IMR-90 (cell line): ENCODE measurements at regions not wholly inside any gene's neighbourhood (a gene's known extent, or its start where the extent isn't known, plus 50 kb on each side); places are given as distances from the start of the nearest gene placed in this dataset.

ENCODE experiments used
- ATAC-seq: fragments of 200-7000 bp; cut with Tn5 transposase; 2 replicates; pipeline ENCODE4 v1.9.1; 2020; ENCODE audit warnings: low read depth, mild to moderate bottlenecking, moderate library complexity
- BruUV-seq: library from RNA; stranded (reverse); fragments of 400-500 nt; replicated peaks from 2 replicates; lab custom pipeline; 2021; lab: Mats Ljungman, UMichigan
- CTCF ChIA-PET: fragments of 300-600 bp; formaldehyde crosslinking; extraction: SDS; loops from one replicate; lab custom pipeline; 2021; ENCODE audit warnings: antibody characterized with exemption; lab: Yijun Ruan, JAX
- POLR2A ChIA-PET: fragments of 300-600 bp; sonication (Branson Sonifier 250); formaldehyde crosslinking; loops from one replicate; lab custom pipeline; 2022; ENCODE audit warnings: antibody characterized with exemption; ENCODE audit not compliant: unreplicated experiment; lab: Charles Lee
- DNase-seq: peaks from one replicate; pipeline ENCODE4 v3.0.0; 2013
- H2AFZ ChIP-seq: replicated peaks from 2 replicates; pipeline ENCODE3; 2013; ENCODE audit warnings: low read length, mild to moderate bottlenecking; ENCODE audit not compliant: poor library complexity
- H2AK5ac ChIP-seq: 2 replicates; pipeline ENCODE4 v1.6.1; 2013; ENCODE audit warnings: low read depth, low read length, inconsistent platforms
- H2AK9ac ChIP-seq: replicated peaks from 2 replicates; pipeline ENCODE3; 2013; ENCODE audit warnings: mild to moderate bottlenecking, low read depth, low read length, moderate library complexity; ENCODE audit not compliant: poor library complexity
- H2BK120ac ChIP-seq: 2 replicates; pipeline ENCODE4 v1.6.1; 2013; ENCODE audit warnings: low read depth, low read length, inconsistent platforms
- H2BK15ac ChIP-seq: 3 replicates; pipeline ENCODE4 v1.6.1; 2013; ENCODE audit warnings: low read depth, low read length, inconsistent platforms
- H2BK20ac ChIP-seq: 2 replicates; pipeline ENCODE4 v1.6.1; 2013; ENCODE audit warnings: low read depth, mild to moderate bottlenecking, inconsistent platforms, low read length, moderate library complexity
- H2BK5ac ChIP-seq: 2 replicates; pipeline ENCODE4 v1.6.1; 2013; ENCODE audit warnings: mild to moderate bottlenecking, low read depth, low read length, inconsistent platforms; ENCODE audit not compliant: poor library complexity, severe bottlenecking
- H3K14ac ChIP-seq: replicated peaks from 2 replicates; pipeline ENCODE4 v1.6.1; 2013; ENCODE audit warnings: low read depth, low read length, inconsistent platforms
- H3K18ac ChIP-seq: 2 replicates; pipeline ENCODE4 v1.6.1; 2013; ENCODE audit warnings: low read depth, low read length, control low read depth
- H3K23ac ChIP-seq: 2 replicates; pipeline ENCODE4 v1.6.1; 2013; ENCODE audit warnings: low read depth, low read length, inconsistent platforms
- H3K27ac ChIP-seq: 2 replicates; pipeline ENCODE4 v1.5.1; 2013; ENCODE audit warnings: mild to moderate bottlenecking, control low read depth, low read length; ENCODE audit not compliant: insufficient read depth
- H3K27me3 ChIP-seq: 2 replicates; pipeline ENCODE4 v1.6.1; 2013; ENCODE audit warnings: low read length; ENCODE audit not compliant: control insufficient read depth, insufficient read depth
- H3K36me3 ChIP-seq: 2 replicates; pipeline ENCODE4 v1.6.1; 2013; ENCODE audit warnings: low read length, mixed read lengths; ENCODE audit not compliant: control insufficient read depth, insufficient read depth
- H3K4ac ChIP-seq: 2 replicates; pipeline ENCODE4 v1.6.1; 2013; ENCODE audit warnings: low read depth, low read length, inconsistent platforms
- H3K4me1 ChIP-seq: 2 replicates; pipeline ENCODE4 v1.6.1; 2013; ENCODE audit warnings: low read length, mixed read lengths; ENCODE audit not compliant: control insufficient read depth, insufficient read depth
- H3K4me2 ChIP-seq: 2 replicates; pipeline ENCODE4 v1.6.1; 2013; ENCODE audit warnings: low read depth, mild to moderate bottlenecking, control low read depth, low read length, moderate library complexity
- H3K4me3 ChIP-seq: 2 replicates; pipeline ENCODE4 v1.5.1; 2013; ENCODE audit warnings: low read depth, mild to moderate bottlenecking, control low read depth, low read length, moderate library complexity; ENCODE audit not compliant: insufficient read depth
- H3K56ac ChIP-seq: 2 replicates; pipeline ENCODE4 v1.6.1; 2013; ENCODE audit warnings: low read length, inconsistent platforms; ENCODE audit not compliant: insufficient read depth; ENCODE audit errors: extremely low read depth
- H3K79me1 ChIP-seq, 2 experiments: 2 replicates each; pipeline ENCODE4 v1.6.1; 2013; ENCODE audit warnings: low read length in 2 of 2, inconsistent platforms in 1 of 2, low read depth in 1 of 2
- H3K9ac ChIP-seq: 2 replicates; pipeline ENCODE4 v1.6.1; 2013; ENCODE audit warnings: low read depth, low read length, control low read depth
- H3K9me1 ChIP-seq: 2 replicates; pipeline ENCODE4 v1.6.1; 2013; ENCODE audit warnings: low read length, inconsistent platforms; ENCODE audit not compliant: insufficient read depth
- H3K9me3 ChIP-seq: 2 replicates; pipeline ENCODE4 v1.6.1; 2013; ENCODE audit warnings: low read length; ENCODE audit not compliant: control insufficient read depth, insufficient read depth
- H4K20me1 ChIP-seq: 2 replicates; pipeline ENCODE4 v1.6.1; 2013; ENCODE audit warnings: low read length, inconsistent platforms; ENCODE audit not compliant: insufficient read depth
- H4K5ac ChIP-seq: 2 replicates; pipeline ENCODE4 v1.6.1; 2013; ENCODE audit warnings: mild to moderate bottlenecking, low read depth, low read length, control low read depth
- H4K8ac ChIP-seq, 2 experiments: 2 replicates each; pipeline ENCODE4 v1.6.1; 2013; ENCODE audit warnings: low read depth in 2 of 2, low read length in 2 of 2, control low read depth in 1 of 2, inconsistent platforms in 1 of 2
- H4K91ac ChIP-seq: 2 replicates; pipeline ENCODE4 v1.6.1; 2013; ENCODE audit warnings: low read depth, low read length, inconsistent platforms; ENCODE audit not compliant: insufficient read depth
- RCOR1 ChIP-seq: IDR thresholded peaks from 2 replicates; pipeline ENCODE4 v1.6.1; 2012; ENCODE audit warnings: mild to moderate bottlenecking, low read length, improper control_type of control experiment; ENCODE audit not compliant: insufficient replicate concordance
- WGBS, 2 experiments: methylation state at CpG; one replicate each; pipeline versions ENCODE4 v1.1.5 to v1.1.7; 2013; ENCODE audit warnings: missing lambda C conversion rate in 2 of 2; ENCODE audit not compliant: insufficient read length in 1 of 2; ENCODE audit errors: extremely low coverage in 2 of 2; 5-methylcytosine and 5-hydroxymethylcytosine counted together
- dilution Hi-C: fragments of 300-500 bp; cut with HindIII; formaldehyde crosslinking; loops from one replicate; pipeline ENCODE4 v1.14.3; 2018; ENCODE audit warnings: low sequenced_read_pairs; ENCODE audit not compliant: unreplicated experiment
- in situ Hi-C: fragments of 300-500 bp; cut with MboI; formaldehyde crosslinking; loops from 3 replicates; pipeline ENCODE4 v1.14.3; 2019; ENCODE audit warnings: low sequenced_read_pairs, inconsistent platforms, mixed read lengths
- intact Hi-C: fragments of 100-400 bp; cut with micrococcal nuclease; formaldehyde crosslinking; loops from 2 replicates; pipeline ENCODE4 v1.10.0; 2022

DNA sequence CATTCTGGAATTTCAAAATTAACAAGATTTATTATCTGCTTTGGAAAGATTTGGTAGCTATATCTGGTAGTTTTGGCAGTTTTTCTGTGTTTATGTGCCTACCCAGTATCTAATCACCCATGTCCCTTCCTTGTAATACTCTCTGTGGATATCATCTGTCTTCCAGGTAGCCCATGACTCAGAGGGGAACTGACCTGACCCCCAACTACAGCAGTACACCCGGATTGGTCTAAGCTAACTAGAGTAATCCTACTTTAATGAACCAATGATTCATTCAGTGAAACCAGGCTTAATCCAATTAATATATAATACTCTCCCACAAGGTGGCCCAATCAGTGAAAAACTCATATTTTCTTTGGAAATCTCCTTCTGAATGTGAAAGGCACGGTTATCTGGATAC, 295.3 kb upstream of the SULF2 start:
- DNase-seq, result no peak
- H2AFZ ChIP-seq, result no peak overlapping the region
- no peak overlapping the region for H3K4me3 ChIP-seq
- H4K20me1 ChIP-seq, result no peaks in the 10 kb centered on the region
- H3K79me1 ChIP-seq, result no peaks in the 10 kb centered on the region
- no peak overlapping the region for H2AK5ac ChIP-seq
- H4K91ac ChIP-seq, result no peak overlapping the region
- BruUV-seq, result no TSS peak
- H3K4me2 ChIP-seq, result no peak overlapping the region
- ATAC-seq, result no peak
- intact Hi-C loops (no loop called here), in situ Hi-C loops (no loop called here), dilution Hi-C loops (no loop called here)
- H4K8ac ChIP-seq, result no peak overlapping the region
- H4K5ac ChIP-seq, result no peak overlapping the region
- H3K14ac ChIP-seq, result no peak overlapping the region
- H2BK15ac ChIP-seq, result no peak overlapping the region
- WGBS, 2 experiments, result 40% methylated on average over 1 of the region's 2 CpGs; no CpG with 5 or more reads in 1 of the 2 experiments
- no peak overlapping the region for H2BK120ac ChIP-seq
- H3K27ac ChIP-seq, result no peak overlapping the region
- H3K36me3 ChIP-seq, result no peaks in the 10 kb centered on the region
- H3K56ac ChIP-seq, result no peak overlapping the region
- no peak overlapping the region for H2BK5ac ChIP-seq
- peaks cover 5% of the 10 kb centered on the region; the same call in 1 of the 2 replicates for H3K9me3 ChIP-seq
- CTCF ChIA-PET, result no interaction called here
- no peak overlapping the region for H3K4ac ChIP-seq
- no peak overlapping the region for H3K9ac ChIP-seq
- no peak for TF ChIP-seq RCOR1
- no peaks in the 10 kb centered on the region for H3K4me1 ChIP-seq
- H3K18ac ChIP-seq, result no peak overlapping the region
- no peaks in the 10 kb centered on the region; the same call in 1 of the 2 replicates for H3K27me3 ChIP-seq
- no peak overlapping the region for H3K23ac ChIP-seq
- H2AK9ac ChIP-seq, result no peak overlapping the region
- no peaks in the 10 kb centered on the region for H3K9me1 ChIP-seq
- no peak overlapping the region for H2BK20ac ChIP-seq
- POLR2A ChIA-PET, result no interaction called here
